ENCODE measurements at regions not wholly inside any gene's neighbourhood (a gene's known extent, or its start where the extent isn't known, plus 50 kb on each side); places are given as distances from the start of the nearest gene placed in this dataset.
A peak's percentile ranks its signal among the peaks of the same experiment; 100 is the strongest.

GRCh38 chr6:113691260-113691656 lies 165.9 kb upstream of the MARCKS start:
- no peak for DNase-seq (ENCODE audit: low read depth)
- no peak for TF ChIP-seq CTCF (conservative IDR thresholded peaks at IDR 0.05; ENCODE audit: low read depth, low read length)
- H3K4me3 ChIP-seq (ENCODE audit: low read depth, low read length): no peak overlapping the region

GRCh38 chr6:113693851-113694250 lies 163.3 kb upstream of the MARCKS start:
- no peak for DNase-seq (ENCODE audit: low read depth)
- TF ChIP-seq CTCF (conservative IDR thresholded peaks at IDR 0.05; ENCODE audit: low read depth, low read length): no peak

GRCh38 chr6:113694278-113695077 lies 162.7 kb upstream of the MARCKS start:
- no peak for TF ChIP-seq CTCF (conservative IDR thresholded peaks at IDR 0.05; ENCODE audit: low read depth, low read length)
- no peak for DNase-seq (ENCODE audit: low read depth)
- H3K4me3 ChIP-seq (ENCODE audit: low read depth, low read length): no peak overlapping the region

More at GRCh38 chr6:113693851-113694250, 163.3 kb upstream of the MARCKS start:
- H3K4me3 ChIP-seq (ENCODE audit: low read depth, low read length): no peak overlapping the region

GRCh38 chr6:113695516-113695915 lies 161.6 kb upstream of the MARCKS start:
- no peak for DNase-seq (ENCODE audit: low read depth)
- TF ChIP-seq CTCF (conservative IDR thresholded peaks at IDR 0.05; ENCODE audit: low read depth, low read length): no peak
- no peak overlapping the region for H3K4me3 ChIP-seq (ENCODE audit: low read depth, low read length)

- no peak for DNase-seq (ENCODE audit: low read depth)
- TF ChIP-seq CTCF (conservative IDR thresholded peaks at IDR 0.05; ENCODE audit: low read depth, low read length): no peak
- no peak overlapping the region for H3K4me3 ChIP-seq (ENCODE audit: low read depth, low read length)
Measured at GRCh38 chr6:113696960-113697359, 160.2 kb upstream of the MARCKS start.

- no peak overlapping the region for H3K4me3 ChIP-seq (ENCODE audit: low read depth, low read length)
- DNase-seq (ENCODE audit: low read depth): peak; percentile 63
- TF ChIP-seq CTCF (conservative IDR thresholded peaks at IDR 0.05; ENCODE audit: low read depth, low read length): no peak
Measured at GRCh38 chr6:113697632-113698410, 159.3 kb upstream of the MARCKS start.
